Adrenal gland (tissue), 5 donors: ENCODE measurements at regions not wholly inside any gene's neighbourhood (a gene's known extent, or its start where the extent isn't known, plus 50 kb on each side); places are given as distances from the start of the nearest gene placed in this dataset.

Experiments used
- POLR2A ChIP-seq, 2 donors: fragments of 450-650 bp; IDR thresholded peaks; one replicate each; pipeline ENCODE4 v1.6.1; 2017; ENCODE audit warnings: antibody characterized with exemption in 2 of 2, mild to moderate bottlenecking in 2 of 2, moderate library complexity in 1 of 2
- TF ChIP-seq, protein P1 (sequence below), 6 experiments: fragments of 450-650 bp in 4 of 6; fragments of 200-600 bp in 2 of 6; sonication (generic) in 1 of 6; IDR thresholded peaks; 1 replicate in 5 of 6; 2 replicates in 1 of 6; pipeline versions ENCODE4 v1.5.1 to v1.8.0; 2016 to 2021; ENCODE audit warnings: antibody characterized with exemption in 6 of 6, mild to moderate bottlenecking in 2 of 6, moderate library complexity in 1 of 6
- donor health status: DM: no; HTN: no; CAD: no.

DNA sequence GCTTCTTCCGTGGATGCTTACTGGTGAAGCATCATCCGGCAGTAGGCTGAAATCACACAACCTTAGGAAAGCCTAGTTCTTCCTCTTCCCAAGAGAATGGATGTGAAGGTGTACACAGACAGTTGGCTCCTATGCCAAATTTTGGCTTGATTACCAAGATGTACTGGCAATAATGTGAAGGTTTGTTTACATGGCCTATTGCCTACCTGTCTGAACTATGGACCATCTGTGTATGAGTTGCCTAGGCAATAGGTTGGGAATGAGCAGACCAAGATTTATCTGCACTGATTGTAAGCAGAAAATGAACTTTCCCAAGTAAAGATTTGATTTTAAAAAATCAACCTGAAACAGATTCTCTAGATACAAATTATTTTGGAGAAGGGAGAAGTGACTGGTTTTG lies 325.9 kb upstream of the SORCS1 start:
- TF ChIP-seq, protein P1, sequence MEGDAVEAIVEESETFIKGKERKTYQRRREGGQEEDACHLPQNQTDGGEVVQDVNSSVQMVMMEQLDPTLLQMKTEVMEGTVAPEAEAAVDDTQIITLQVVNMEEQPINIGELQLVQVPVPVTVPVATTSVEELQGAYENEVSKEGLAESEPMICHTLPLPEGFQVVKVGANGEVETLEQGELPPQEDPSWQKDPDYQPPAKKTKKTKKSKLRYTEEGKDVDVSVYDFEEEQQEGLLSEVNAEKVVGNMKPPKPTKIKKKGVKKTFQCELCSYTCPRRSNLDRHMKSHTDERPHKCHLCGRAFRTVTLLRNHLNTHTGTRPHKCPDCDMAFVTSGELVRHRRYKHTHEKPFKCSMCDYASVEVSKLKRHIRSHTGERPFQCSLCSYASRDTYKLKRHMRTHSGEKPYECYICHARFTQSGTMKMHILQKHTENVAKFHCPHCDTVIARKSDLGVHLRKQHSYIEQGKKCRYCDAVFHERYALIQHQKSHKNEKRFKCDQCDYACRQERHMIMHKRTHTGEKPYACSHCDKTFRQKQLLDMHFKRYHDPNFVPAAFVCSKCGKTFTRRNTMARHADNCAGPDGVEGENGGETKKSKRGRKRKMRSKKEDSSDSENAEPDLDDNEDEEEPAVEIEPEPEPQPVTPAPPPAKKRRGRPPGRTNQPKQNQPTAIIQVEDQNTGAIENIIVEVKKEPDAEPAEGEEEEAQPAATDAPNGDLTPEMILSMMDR (IDR thresholded peaks at IDR 0.05): no peak
- no peak for TF ChIP-seq POLR2A (IDR thresholded peaks at IDR 0.05)
